ENCODE measurements at regions not wholly inside any gene's neighbourhood (a gene's known extent, or its start where the extent isn't known, plus 50 kb on each side); places are given as distances from the start of the nearest gene placed in this dataset.

- TF ChIP-seq POLR2A (IDR thresholded peaks at IDR 0.05), result no peak
- no peak for TF ChIP-seq CTCF (IDR thresholded peaks at IDR 0.05)
Observed at GRCh38 chr20:6213311-6213710, 90.5 kb upstream of the FERMT1 start.
